Lower leg skin (tissue), 4 donors: ENCODE measurements at regions not wholly inside any gene's neighbourhood (a gene's known extent, or its start where the extent isn't known, plus 50 kb on each side); places are given as distances from the start of the nearest gene placed in this dataset.

Source experiments
- DNase-seq, 2 donors: peaks; one replicate each; pipeline ENCODE4 v3.0.0-alpha.2; 2019; ENCODE audit warnings: low spot score in 2 of 2
- H3K4me3 ChIP-seq: fragments of 200-600 bp; sonication (generic); 2 replicates; pipeline ENCODE4 v1.5.1; 2017; ENCODE audit warnings: mild to moderate bottlenecking, low read depth; ENCODE audit not compliant: poor library complexity, severe bottlenecking
- POLR2A ChIP-seq, 2 donors: fragments of 450-650 bp; IDR thresholded peaks; one replicate each; pipeline ENCODE4 v1.6.1; 2016 to 2017; ENCODE audit warnings: antibody characterized with exemption in 2 of 2, mild to moderate bottlenecking in 1 of 2, moderate library complexity in 1 of 2
- WGBS, 2 donors: methylation state at CpG; one replicate each; pipeline ENCODE4 v1.1.5; 2018; 5-methylcytosine and 5-hydroxymethylcytosine counted together
- intact Hi-C: fragments of 100-400 bp; cut with DNase I; formaldehyde crosslinking; loops from one replicate; pipeline ENCODE4 v1.15.0; 2023; ENCODE audit warnings: low total_unique reads
- TF ChIP-seq, protein P1 (sequence below), 3 donors: fragments of 450-650 bp; IDR thresholded peaks; one replicate each; pipeline ENCODE4 v1.5.1; 2016; ENCODE audit warnings: antibody characterized with exemption in 3 of 3, mild to moderate bottlenecking in 3 of 3, moderate library complexity in 2 of 3

DNA sequence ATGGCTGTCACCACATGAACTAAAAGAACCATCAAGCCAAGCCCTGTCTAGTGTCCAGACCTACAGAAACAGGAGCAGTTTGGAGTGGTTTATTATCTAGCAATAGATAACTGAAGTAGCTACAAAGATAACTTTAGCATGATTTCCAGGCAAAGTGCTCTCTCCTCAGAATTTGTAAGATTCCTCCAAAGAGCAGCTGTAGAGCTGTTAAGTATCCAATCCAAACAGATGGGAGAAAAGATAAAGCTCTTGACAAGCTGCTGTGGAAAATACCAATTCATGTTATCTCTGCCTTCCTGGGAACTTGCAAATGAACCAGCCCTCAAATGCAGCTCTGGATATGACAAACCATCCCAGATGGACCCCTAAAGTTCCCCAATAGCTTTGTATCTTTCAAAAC lies 78.9 kb upstream of the RESF1 start:
- TF ChIP-seq, protein P1, sequence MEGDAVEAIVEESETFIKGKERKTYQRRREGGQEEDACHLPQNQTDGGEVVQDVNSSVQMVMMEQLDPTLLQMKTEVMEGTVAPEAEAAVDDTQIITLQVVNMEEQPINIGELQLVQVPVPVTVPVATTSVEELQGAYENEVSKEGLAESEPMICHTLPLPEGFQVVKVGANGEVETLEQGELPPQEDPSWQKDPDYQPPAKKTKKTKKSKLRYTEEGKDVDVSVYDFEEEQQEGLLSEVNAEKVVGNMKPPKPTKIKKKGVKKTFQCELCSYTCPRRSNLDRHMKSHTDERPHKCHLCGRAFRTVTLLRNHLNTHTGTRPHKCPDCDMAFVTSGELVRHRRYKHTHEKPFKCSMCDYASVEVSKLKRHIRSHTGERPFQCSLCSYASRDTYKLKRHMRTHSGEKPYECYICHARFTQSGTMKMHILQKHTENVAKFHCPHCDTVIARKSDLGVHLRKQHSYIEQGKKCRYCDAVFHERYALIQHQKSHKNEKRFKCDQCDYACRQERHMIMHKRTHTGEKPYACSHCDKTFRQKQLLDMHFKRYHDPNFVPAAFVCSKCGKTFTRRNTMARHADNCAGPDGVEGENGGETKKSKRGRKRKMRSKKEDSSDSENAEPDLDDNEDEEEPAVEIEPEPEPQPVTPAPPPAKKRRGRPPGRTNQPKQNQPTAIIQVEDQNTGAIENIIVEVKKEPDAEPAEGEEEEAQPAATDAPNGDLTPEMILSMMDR (IDR thresholded peaks at IDR 0.05), result no peak
- no peak for TF ChIP-seq POLR2A (IDR thresholded peaks at IDR 0.05)
- no peak overlapping the region for H3K4me3 ChIP-seq
- intact Hi-C loops, result no loop called here
- DNase-seq, result no peak

DNA sequence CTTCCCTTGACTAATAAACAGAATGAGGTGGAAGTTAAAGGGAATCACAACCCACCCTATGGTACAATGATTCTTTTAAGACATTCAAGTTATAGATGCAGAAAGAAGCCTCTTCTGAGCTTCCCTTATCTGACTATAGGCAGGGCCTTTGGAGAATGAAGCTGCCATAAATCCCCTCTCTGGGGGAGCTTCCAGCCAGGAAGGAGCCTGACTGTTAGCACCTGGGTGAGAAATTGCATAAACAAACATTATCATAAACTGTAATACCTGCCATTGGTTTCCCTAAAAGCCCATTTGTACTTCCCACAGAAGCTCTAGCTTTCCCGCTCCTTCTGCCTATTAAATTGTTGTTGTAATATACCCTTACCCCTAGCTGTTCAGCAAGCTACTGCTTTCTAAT lies 81.3 kb upstream of the RESF1 start:
- WGBS, 2 donors, result 92 to 96% methylated on average over 1 of the region's 1 CpG
- intact Hi-C loops, result no loop called here
- no peak for DNase-seq
- no peak overlapping the region for H3K4me3 ChIP-seq
- no peak for TF ChIP-seq POLR2A (IDR thresholded peaks at IDR 0.05)
- TF ChIP-seq, protein P1 (IDR thresholded peaks at IDR 0.05), result no peak

DNA sequence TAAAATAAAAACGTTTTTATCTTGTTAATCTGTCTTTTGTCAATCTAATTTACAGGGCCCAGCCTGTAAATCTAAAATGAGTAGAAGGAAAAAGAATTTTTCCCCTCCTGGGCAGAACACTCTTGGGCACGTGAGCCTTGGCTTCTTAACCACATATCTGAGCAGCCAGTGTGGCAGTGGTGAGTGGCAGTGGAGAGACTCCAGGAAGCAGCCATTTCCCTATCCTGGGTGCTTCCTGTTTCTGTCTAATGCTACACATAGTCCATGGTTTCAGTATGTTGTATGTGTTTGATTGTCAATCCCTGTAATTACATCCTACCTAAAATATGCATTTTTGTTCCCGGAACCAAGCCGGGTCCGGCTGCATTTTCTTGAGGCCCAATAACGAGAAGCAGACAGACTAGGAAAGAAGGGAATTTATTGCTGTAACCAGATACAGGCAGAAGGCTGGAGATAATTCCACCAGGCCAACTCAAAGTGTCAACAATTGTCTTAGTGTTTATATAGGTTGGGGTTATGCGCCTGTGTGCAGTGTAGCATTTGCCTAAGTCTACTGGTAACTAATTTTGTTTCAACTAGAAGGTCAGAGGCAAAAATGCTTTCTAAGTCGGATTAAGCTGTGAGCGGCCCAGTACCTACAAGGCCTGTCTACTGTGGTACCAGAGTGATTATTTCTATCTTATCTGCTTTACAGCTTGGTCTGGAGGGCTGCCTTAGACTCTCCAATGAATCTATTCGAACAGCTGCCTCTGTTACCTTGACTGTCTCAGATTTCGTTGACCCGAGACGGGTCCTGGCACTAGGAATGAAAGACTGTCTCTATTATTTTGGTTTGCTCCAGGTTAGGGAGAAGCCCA lies 82.4 kb upstream of the RESF1 start:
- WGBS, 2 donors, result 71 to 82% methylated on average over 13 of the region's 13 CpGs
- H3K4me3 ChIP-seq, result no peak overlapping the region
- TF ChIP-seq POLR2A (IDR thresholded peaks at IDR 0.05), result no peak
- intact Hi-C loops, result no loop called here
- peak in 1 of 2 donors; percentile 26 for DNase-seq

DNA sequence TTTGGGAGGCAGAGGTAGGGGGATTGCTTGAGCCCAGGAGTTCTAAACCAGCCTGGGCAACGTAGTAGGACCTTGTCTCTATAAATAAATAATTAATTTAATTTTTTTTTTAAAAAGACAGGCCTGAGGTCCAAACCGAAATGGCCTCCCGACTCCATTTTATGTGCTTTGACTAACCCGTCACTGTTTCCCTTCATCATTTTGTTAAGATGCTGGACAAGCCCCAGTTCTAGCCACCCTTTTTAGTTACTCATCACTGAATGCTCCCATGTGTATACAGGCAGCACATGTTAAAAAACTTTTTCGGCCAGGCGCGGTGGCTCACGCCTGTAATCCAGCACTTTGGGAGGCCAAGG lies 83.6 kb upstream of the RESF1 start:
- no peak for DNase-seq
- intact Hi-C loops, result no loop called here
- TF ChIP-seq, protein P1 (IDR thresholded peaks at IDR 0.05), result no peak
- TF ChIP-seq POLR2A (IDR thresholded peaks at IDR 0.05), result no peak
- H3K4me3 ChIP-seq, result no peak overlapping the region
- 84 to 93% methylated on average over 8 of the region's 8 CpGs for WGBS, 2 donors

DNA sequence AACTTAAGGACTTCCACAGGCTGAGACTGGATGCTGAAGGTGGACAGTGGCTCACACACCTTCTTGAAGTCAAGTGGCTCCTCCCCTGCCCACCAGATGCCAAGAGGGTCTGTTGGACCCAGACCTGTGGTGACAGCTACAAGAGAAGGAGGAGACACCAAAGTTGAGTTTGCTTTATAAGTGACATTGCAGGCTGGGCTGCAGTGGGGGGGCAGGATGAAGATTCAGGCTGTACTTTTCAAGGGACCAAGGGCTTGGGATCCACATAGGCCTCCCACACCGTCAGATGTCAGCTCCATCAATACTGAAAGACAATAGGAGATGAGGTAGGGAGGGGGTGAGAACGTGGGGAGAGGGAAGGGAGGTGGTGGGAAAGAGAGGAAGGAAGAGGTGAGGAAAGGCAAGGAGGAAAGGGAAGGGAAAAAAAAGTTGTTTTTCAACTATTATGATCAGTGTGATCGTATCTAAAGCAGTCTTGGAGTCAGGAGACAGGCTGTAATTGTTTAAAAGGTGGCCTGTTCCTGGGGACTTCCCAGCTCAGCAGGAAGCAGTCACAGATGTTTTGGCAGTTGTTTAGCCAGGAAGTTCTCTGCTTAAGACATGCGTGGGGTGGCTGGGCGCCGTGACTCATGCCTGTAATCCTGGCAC lies 84.1 kb upstream of the RESF1 start:
- peak; percentile 41 to 87 for DNase-seq
- no peak for TF ChIP-seq POLR2A (IDR thresholded peaks at IDR 0.05)
- TF ChIP-seq, protein P1 (IDR thresholded peaks at IDR 0.05), result no peak
- intact Hi-C loops, result no loop called here
- WGBS, 2 donors, result 31 to 38% methylated on average over 6 of the region's 6 CpGs
- no peak overlapping the region for H3K4me3 ChIP-seq

DNA sequence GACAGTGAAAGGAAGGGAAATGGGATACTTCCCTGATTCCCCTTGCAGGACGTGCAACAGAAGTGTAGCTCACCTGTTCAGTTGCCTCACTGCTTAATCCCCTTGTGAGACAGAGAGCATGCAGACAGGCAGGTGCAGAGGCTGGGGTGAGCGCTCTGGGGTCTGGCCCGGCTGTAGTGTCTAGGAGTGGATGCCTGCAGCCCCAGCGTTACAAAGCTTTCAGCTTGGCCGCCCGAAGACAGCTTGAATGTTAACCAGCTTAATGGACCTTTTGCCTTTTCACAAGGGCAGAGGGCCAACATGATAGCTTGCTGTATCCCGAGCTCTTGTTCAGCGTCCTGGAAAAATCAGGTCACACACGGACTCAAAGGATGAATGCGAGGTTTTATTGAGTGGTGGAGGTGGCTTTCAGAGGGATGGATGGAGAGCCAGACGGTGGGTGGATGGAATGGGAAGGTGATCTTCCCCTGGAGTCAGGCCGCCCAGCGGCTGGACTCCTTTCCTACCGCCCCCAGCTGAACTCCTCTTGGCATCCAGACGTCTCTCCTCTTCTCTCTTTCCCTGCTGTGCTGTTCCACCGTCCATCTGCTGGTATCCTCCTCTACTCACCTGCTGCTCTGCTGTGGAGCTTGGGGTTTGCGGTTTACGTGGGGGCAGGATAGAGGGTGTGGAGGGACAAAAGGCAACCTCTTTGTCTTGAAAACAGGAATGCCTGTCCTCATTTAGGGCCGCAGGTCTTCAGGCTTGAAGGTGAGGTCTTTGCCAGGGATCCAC lies 86.2 kb upstream of the RESF1 start:
- no peak for TF ChIP-seq POLR2A (IDR thresholded peaks at IDR 0.05)
- TF ChIP-seq, protein P1 (IDR thresholded peaks at IDR 0.05), result no peak
- intact Hi-C loops, result no loop called here
- DNase-seq, result no peak
- H3K4me3 ChIP-seq, result no peak overlapping the region
- WGBS, 2 donors, result 78 to 89% methylated on average over 19 of the region's 19 CpGs
